ENCODE measurements at regions not wholly inside any gene's neighbourhood (a gene's known extent, or its start where the extent isn't known, plus 50 kb on each side); places are given as distances from the start of the nearest gene placed in this dataset.

DNA sequence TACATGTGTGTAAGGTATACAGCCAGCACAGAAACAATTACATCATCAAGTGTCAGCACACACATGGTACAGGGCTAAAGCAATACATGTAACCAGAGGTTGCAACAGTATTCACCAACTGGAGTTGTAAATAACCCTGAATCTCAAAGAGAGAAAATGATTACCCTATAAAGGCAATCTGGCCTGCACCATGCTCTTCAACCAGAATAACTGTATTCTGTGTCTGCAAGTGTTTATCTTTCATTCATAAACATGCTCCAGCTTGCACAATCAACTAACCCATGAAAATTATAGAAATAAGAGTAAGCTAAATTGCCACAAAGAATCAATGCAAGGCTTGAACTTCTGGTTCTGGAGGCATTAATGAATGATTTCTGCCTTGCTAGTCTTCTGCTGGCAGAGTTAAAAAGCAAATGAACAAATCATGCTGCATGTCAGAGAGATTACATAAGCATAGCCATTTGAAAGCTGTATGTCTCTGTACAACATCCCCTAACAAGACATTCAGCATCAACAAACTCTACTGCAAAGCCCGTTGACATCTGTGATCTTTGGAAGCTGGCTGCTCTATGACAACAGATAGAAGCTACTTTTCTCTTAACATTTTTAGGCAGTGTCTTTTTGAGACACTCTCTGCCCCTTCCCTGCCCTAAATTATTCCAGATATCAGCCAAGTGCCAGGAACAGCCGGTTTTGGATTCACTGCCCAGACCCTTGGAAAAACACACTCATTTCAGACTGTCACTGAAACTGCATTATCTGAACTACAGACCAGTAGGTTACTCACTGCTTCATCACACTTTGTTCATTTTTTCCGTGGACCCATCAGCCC is 871.0 kb downstream of the OTOL1 start:
- H3K79me2 ChIP-seq, result no peaks in the 10 kb centered on the region
- no peak overlapping the region for H3K27ac ChIP-seq
- no peaks in the 10 kb centered on the region for H3K9me3 ChIP-seq (ENCODE audit: control insufficient read depth, low read length)
- H3K4me3 ChIP-seq (ENCODE audit: low read depth, low read length), result no peak overlapping the region
- no peaks in the 10 kb centered on the region for H3K27me3 ChIP-seq (ENCODE audit: control insufficient read depth, insufficient read depth, low read length)
- no peak overlapping the region for H3K4me2 ChIP-seq (ENCODE audit: low read length)
- TF ChIP-seq, protein P1, sequence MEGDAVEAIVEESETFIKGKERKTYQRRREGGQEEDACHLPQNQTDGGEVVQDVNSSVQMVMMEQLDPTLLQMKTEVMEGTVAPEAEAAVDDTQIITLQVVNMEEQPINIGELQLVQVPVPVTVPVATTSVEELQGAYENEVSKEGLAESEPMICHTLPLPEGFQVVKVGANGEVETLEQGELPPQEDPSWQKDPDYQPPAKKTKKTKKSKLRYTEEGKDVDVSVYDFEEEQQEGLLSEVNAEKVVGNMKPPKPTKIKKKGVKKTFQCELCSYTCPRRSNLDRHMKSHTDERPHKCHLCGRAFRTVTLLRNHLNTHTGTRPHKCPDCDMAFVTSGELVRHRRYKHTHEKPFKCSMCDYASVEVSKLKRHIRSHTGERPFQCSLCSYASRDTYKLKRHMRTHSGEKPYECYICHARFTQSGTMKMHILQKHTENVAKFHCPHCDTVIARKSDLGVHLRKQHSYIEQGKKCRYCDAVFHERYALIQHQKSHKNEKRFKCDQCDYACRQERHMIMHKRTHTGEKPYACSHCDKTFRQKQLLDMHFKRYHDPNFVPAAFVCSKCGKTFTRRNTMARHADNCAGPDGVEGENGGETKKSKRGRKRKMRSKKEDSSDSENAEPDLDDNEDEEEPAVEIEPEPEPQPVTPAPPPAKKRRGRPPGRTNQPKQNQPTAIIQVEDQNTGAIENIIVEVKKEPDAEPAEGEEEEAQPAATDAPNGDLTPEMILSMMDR (IDR thresholded peaks at IDR 0.05), result no peak
- H3K9ac ChIP-seq, result no peak overlapping the region
- no peaks in the 10 kb centered on the region for H3K36me3 ChIP-seq (ENCODE audit: control insufficient read depth, insufficient read depth, low read length)
- H3K4me1 ChIP-seq, result no peaks in the 10 kb centered on the region
- H2AFZ ChIP-seq, result no peak overlapping the region

DNA sequence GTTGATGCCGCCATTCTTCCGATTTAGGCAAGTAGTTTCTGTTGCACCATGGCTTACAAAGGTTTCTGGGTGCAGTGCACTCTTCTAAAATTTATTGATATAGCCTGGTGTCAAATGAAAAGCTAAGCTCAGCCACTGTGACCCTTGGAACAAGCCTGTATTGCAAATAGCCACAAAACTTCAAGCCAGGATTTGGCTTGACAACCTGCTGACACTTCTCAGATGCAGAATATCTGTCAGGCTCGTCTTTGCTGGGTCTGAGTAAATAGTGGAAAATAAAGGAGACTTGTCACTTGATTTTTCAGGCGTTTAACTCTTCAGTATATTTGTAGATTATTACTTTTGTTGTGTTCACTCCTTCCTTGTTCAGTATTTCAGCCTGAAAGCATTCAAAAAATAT is 871.8 kb downstream of the OTOL1 start:
- TF ChIP-seq, protein P1 (IDR thresholded peaks at IDR 0.05), result no peak
- Histone ChIP-seq H3K9me3 (ENCODE audit: control insufficient read depth, low read length) (no peaks in the 10 kb centered on the region), H3K4me1 (no peaks in the 10 kb centered on the region), H3K9ac (no peak overlapping the region), H3K4me2 (ENCODE audit: low read length) (no peak overlapping the region), H3K27me3 (ENCODE audit: control insufficient read depth, insufficient read depth, low read length) (no peaks in the 10 kb centered on the region), H3K79me2 (no peaks in the 10 kb centered on the region), H2AFZ (no peak overlapping the region), H3K4me3 (ENCODE audit: low read depth, low read length) (no peak overlapping the region), H3K36me3 (ENCODE audit: control insufficient read depth, insufficient read depth, low read length) (no peaks in the 10 kb centered on the region), H3K27ac (no peak overlapping the region)

DNA sequence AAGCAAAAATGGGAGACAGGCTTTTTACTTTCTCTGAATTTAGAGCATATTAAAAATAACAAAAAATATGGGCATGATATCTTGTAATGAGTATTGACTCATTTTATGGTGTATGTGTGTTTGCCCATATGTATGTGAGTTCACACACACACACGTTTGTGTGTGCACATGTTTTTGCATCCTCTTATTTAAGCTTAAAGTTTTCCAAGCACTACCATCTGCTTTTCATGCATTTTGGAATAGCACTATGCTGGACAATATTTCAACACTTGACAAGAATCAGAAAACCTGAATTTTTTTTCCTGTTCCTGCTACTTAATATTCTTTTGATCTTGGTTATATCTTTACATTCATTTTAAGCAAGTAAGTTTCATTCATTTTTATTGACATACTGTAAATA is 872.7 kb downstream of the OTOL1 start:
- H3K79me2 ChIP-seq, result no peaks in the 10 kb centered on the region
- no peaks in the 10 kb centered on the region for H3K27me3 ChIP-seq (ENCODE audit: control insufficient read depth, insufficient read depth, low read length)
- TF ChIP-seq, protein P1 (IDR thresholded peaks at IDR 0.05), result no peak
- H3K9me3 ChIP-seq (ENCODE audit: control insufficient read depth, low read length), result no peaks in the 10 kb centered on the region
- no peaks in the 10 kb centered on the region for H3K36me3 ChIP-seq (ENCODE audit: control insufficient read depth, insufficient read depth, low read length)
- no peak overlapping the region for H2AFZ ChIP-seq
- no peak overlapping the region for H3K27ac ChIP-seq
- H3K4me1 ChIP-seq, result no peaks in the 10 kb centered on the region
- no peak overlapping the region for H3K4me3 ChIP-seq (ENCODE audit: low read depth, low read length)
- no peak overlapping the region for H3K9ac ChIP-seq
- H3K4me2 ChIP-seq (ENCODE audit: low read length), result no peak overlapping the region

DNA sequence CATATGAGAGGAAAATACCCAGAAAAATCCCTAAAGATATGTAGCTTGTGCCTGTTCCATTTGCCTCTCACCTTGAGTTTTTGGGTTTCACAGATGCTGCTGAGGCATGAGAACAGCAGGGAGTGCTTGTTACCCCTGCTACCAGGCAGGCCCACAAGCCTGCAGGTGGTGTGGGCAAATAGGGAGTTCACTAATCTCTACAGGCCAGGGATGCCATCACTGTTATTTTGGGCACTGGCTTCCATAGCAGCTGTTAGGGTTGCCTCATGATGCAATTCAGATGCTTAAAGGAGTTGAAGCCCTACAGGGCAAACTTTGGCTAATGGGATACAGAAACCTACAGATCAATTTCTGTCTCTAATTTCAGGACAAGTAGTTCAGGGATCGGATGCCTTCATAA is 873.5 kb downstream of the OTOL1 start:
- no peaks in the 10 kb centered on the region for H3K9me3 ChIP-seq (ENCODE audit: control insufficient read depth, low read length)
- H3K27ac ChIP-seq, result no peak overlapping the region
- H2AFZ ChIP-seq, result no peak overlapping the region
- no peaks in the 10 kb centered on the region for H3K27me3 ChIP-seq (ENCODE audit: control insufficient read depth, insufficient read depth, low read length)
- TF ChIP-seq, protein P1 (IDR thresholded peaks at IDR 0.05), result no peak
- H3K4me1 ChIP-seq, result no peaks in the 10 kb centered on the region
- no peaks in the 10 kb centered on the region for H3K79me2 ChIP-seq
- no peak overlapping the region for H3K4me2 ChIP-seq (ENCODE audit: low read length)
- no peak overlapping the region for H3K9ac ChIP-seq
- no peaks in the 10 kb centered on the region for H3K36me3 ChIP-seq (ENCODE audit: control insufficient read depth, insufficient read depth, low read length)
- H3K4me3 ChIP-seq (ENCODE audit: low read depth, low read length), result no peak overlapping the region

DNA sequence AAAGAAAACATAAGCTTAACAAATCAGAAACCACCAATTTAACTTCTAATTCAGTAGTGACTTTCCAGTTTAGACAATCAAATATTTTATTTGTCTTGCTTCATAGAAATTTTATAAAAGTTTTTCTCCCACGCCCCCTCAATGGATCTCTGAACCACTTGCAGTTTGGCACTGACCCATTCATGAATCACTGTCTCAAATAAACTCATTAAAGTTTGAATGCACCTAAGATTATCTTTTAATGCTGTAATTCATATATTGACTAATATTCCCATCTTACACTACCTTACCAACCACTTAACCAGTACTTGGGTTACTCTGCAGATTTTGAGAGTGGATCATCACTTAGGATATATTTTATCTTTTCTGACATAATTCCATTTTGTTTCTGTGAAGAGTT is 880.2 kb downstream of the OTOL1 start:
- TF ChIP-seq, protein P1 (IDR thresholded peaks at IDR 0.05), result no peak
- no peak overlapping the region for H2AFZ ChIP-seq
- H3K4me3 ChIP-seq (ENCODE audit: low read depth, low read length), result no peak overlapping the region
- no peaks in the 10 kb centered on the region for H3K9me3 ChIP-seq (ENCODE audit: control insufficient read depth, low read length)
- H3K27me3 ChIP-seq (ENCODE audit: control insufficient read depth, insufficient read depth, low read length), result no peaks in the 10 kb centered on the region
- H3K9ac ChIP-seq, result no peak overlapping the region
- no peak overlapping the region for H3K4me2 ChIP-seq (ENCODE audit: low read length)
- no peaks in the 10 kb centered on the region for H3K79me2 ChIP-seq
- H3K4me1 ChIP-seq, result no peaks in the 10 kb centered on the region
- no peaks in the 10 kb centered on the region for H3K36me3 ChIP-seq (ENCODE audit: control insufficient read depth, insufficient read depth, low read length)
- H3K27ac ChIP-seq, result no peak overlapping the region

Data from parathyroid adenoma (tissue), 2 donors.